Stimulated activated naive CD4-positive, alpha-beta T cell treated with Interleukin-2 at 50 U/mL for 16 hours (primary cell): ENCODE measurements at regions not wholly inside any gene's neighbourhood (a gene's known extent, or its start where the extent isn't known, plus 50 kb on each side); places are given as distances from the start of the nearest gene placed in this dataset.
"Not testable (repeated sequence)": the region's sequence is repeated elsewhere in the genome, so short reads cannot be mapped to it uniquely, and the experiment has no call there.

Source experiments
- DNase-seq: peaks from one replicate; lab custom pipeline; 2025; lab: John Stamatoyannopoulos, UW

DNA sequence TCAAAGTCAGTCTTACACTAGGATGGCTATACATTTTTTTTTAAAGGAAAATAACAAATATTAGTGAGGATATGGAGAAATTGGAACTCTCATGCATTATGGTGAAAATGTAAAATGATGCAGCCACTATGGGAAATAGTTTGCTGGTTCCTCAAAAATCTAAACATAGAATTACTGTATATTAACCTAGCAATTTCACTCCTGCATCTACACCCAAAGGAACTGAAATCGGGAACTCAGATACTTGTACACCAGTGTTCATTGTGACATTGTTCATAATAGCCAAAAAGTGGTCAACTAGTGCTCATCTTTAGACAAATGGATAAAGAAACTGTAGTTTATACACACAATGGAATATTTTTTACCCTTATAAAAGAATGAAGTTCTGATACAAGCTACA lies 110.7 kb downstream of the UTRN start:
- DNase-seq, result no peak

DNA sequence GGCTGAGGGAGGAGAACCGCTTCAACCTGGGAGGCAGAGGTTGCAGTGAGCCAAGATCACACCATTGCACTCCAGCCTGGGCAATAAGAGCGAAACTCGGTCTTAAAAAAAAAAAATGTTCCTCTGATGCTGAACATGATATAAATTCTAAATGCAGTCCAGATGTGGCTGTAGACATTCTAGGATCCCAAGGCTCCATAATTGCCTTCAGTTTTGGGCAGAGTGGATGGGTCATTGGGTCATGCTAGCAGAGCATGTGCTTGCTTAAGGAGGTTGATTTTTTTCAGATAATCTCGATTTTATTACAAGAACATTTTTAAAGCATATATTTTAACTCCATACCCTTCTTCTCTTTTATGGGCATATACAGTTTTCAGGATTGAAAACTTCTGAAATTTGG lies 112.0 kb downstream of the UTRN start:
- DNase-seq, result no peak

GRCh38 chr6:144400321-144400720 lies 115.2 kb downstream of the UTRN start:
- DNase-seq, result no peak

GRCh38 chr6:144401736-144402733 lies 116.9 kb downstream of the UTRN start:
- no peak for DNase-seq

DNA sequence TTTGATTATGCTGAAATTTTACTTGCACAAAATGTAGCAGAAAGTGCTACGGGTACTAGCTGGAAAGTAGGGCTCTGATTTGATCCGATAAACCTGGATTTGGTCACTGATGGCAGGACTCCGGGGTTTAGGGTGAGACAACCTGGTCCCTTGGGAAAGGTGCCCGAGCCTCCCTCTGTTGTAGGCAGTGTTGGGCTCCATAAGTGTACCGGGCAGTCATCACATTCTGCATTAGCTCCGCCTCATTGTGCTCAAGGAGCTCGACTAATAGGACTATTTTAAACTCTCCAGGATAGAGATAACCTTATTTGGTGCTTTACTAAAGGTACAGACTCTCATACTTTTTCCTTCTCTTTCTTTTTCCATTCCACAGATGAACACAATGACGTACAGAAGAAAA lies 117.6 kb downstream of the UTRN start:
- DNase-seq, result no peak

GRCh38 chr6:144405163-144405562 lies 120.0 kb downstream of the UTRN start:
- DNase-seq, result no peak

GRCh38 chr6:144406796-144407195 lies 121.7 kb downstream of the UTRN start:
- no peak for DNase-seq

DNA sequence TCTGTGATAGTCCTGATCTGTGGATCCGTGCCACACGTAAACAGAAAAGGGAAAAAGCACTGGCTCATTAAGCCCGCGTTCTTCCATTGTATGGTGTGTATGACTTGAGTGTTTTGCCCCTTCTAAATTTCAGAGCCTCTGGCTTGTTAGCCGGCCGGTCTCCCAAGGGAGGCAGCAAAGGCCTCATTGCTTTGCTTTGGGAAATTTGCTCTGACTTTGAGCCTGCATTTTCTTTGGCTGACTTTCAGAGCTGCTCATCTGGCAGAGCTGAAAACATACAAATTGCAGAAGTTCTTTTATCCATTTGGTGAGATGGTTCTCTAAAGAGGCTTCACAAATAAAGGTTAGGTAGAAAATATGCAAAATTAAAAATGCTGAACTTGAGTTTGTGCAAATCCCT lies 123.0 kb downstream of the UTRN start:
- no peak for DNase-seq

GRCh38 chr6:144410059-144410458 lies 124.9 kb downstream of the UTRN start:
- no peak for DNase-seq

- DNase-seq, result not testable (repeated sequence)
Observed at GRCh38 chr6:144410574-144410973, 125.4 kb downstream of the UTRN start.

- no peak for DNase-seq
Observed at GRCh38 chr6:144411531-144412165, 126.5 kb downstream of the UTRN start.

DNA sequence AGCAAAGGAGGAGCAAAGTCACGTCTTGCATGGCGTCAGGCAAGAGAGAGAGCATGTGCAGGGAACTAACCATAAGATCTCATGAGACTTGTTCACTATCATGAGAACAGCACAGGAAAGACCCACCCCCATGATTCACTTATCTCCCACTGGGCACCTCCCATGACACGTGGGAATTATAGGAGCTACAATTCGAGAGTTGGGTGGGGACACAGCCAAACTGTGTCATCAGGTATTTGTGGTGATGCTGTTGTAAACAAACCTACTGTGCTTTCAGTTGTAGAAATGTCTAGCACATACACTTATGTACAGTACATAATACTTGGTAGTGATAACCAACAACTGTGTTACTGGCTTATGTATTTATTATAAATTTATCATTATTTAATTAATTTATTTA lies 128.3 kb downstream of the UTRN start:
- no peak for DNase-seq

- no peak for DNase-seq
Observed at GRCh38 chr6:144415014-144415413, 129.9 kb downstream of the UTRN start.

DNA sequence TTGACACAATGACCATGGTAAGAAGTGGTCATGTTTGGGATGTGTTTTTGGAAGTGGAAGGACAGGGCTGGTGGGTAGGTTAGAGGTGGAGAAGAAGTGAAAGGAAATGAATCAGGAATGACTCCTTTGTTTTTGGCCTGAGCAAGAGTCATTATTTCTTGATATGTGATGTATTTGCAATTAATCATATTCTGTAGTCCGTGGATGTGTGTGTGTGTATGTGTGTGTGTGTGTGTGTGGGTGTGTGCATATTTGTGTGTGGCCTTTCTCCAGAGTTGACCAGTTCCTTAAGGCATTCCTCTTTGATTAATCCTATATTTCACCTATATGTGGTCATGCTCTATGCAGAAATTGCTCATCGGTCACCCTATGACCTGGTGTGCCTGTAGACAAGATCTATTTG lies 130.7 kb downstream of the UTRN start:
- no peak for DNase-seq

DNA sequence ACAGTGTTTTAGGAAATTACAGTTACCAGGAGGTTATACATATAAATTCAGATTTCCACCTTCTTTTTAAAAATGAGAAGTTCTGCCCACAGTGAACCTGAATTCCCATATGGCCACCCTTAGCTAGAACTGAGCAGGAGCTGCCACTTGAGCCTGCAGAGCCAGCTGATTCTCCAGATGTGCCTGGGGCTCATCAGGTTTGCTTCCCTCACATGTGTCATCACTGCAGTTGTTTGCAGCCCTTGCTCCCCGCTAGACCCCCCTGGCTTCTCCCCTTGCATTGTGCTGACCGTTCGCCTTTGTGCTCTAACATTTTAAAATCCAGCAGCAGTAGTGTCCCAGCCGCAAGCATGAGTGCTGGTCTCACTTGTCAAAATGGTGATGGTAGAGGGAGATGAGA lies 131.1 kb downstream of the UTRN start:
- DNase-seq, result no peak

- DNase-seq, result no peak
Observed at GRCh38 chr6:144416773-144417172, 131.6 kb downstream of the UTRN start.

DNA sequence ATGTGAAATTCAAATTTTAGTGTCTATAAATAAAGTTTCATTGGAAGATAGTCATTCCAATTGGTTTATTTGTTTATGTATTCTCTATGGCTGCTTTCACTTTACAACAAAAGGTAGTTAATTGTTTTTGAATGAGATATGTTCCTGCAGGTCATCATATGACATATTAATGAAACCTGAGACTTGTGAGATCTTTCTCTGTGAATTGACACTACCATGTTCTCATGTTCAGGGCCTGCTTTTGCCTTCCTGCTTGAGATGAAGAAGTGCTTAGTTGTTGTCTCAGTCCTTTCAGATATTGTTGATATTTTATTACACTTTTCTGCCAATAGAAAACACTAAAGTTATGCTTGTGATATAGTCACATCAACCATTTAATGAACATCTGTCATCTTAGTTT lies 132.5 kb downstream of the UTRN start:
- no peak for DNase-seq

- DNase-seq, result no peak
Observed at GRCh38 chr6:144418959-144419545, 133.9 kb downstream of the UTRN start.

DNA sequence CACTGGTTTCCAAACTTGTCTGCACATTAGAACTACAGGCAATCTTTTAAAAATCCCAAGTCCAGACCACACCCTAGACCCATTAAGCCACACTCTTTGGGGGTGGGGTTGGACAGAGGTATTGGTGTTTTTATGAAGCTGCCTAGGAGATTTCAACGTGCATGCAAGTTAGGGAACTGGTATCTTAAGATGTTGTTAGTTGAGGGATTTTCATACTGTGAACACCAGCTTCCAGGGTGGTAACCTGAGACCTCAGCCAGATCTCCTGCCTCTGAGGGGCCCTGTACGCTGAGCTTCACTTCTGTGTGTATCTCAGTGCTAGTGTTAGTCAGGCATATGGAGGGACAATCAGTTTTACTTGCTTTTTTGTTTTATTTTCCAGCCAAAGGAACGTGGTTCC lies 138.0 kb downstream of the UTRN start:
- no peak for DNase-seq

- DNase-seq, result no peak
Observed at GRCh38 chr6:144429753-144430152, 144.6 kb downstream of the UTRN start.

DNA sequence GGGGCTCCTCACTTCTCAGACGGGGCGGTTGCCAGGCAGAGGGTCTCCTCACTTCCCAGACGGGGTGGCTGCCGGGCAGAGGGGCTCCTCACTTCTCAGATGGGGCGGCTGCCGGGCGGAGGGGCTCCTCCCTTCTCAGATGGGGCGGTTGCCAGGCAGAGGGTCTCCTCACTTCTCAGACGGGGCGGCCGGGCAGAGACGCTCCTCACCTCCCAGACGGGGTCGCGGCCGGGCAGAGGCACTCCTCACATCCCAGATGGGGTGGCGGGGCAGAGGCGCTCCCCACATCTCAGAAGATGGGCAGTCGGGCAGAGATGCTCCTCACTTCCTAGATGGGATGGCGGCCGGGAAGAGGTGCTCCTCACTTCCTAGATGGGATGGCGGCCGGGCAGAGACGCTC lies 148.3 kb downstream of the UTRN start:
- DNase-seq, result not testable (repeated sequence)

GRCh38 chr6:144434308-144434990 lies 149.3 kb downstream of the UTRN start:
- no peak for DNase-seq
